WERI-Rb-1 (cell line): ENCODE measurements at regions not wholly inside any gene's neighbourhood (a gene's known extent, or its start where the extent isn't known, plus 50 kb on each side); places are given as distances from the start of the nearest gene placed in this dataset.

Source experiments
- DNase-seq: peaks from one replicate; pipeline ENCODE4 v3.0.0-alpha.2; 2020
- H3K27ac ChIP-seq: fragments of 250-450 bp; sonication (Bioruptor Pico); 2 replicates; pipeline ENCODE4 v1.5.1; 2020; ENCODE audit warnings: mild to moderate bottlenecking, moderate library complexity
- H3K27me3 ChIP-seq: fragments of 250-450 bp; sonication (Bioruptor Pico); 2 replicates; pipeline ENCODE4 v1.5.1; 2021; ENCODE audit warnings: mild to moderate bottlenecking, low read depth, moderate library complexity; ENCODE audit not compliant: insufficient read depth, severe bottlenecking
- H3K36me3 ChIP-seq: fragments of 250-450 bp; sonication (Bioruptor Pico); 2 replicates; pipeline ENCODE4 v1.5.1; 2020; ENCODE audit warnings: mild to moderate bottlenecking, moderate library complexity
- H3K4me3 ChIP-seq: 2 replicates; pipeline ENCODE4 v1.5.1; 2011; ENCODE audit warnings: low read depth, mild to moderate bottlenecking, control low read depth, low read length
- H3K9me3 ChIP-seq: fragments of 250-450 bp; sonication (Bioruptor Pico); 2 replicates; pipeline ENCODE4 v1.5.1; 2021; ENCODE audit warnings: mild to moderate bottlenecking, moderate library complexity; ENCODE audit not compliant: severe bottlenecking
- TF ChIP-seq, protein P1 (sequence below): IDR thresholded peaks from 2 replicates; pipeline ENCODE4 v1.5.1; 2011; ENCODE audit warnings: low read depth, mild to moderate bottlenecking, control low read depth, inconsistent platforms, low read length

DNA sequence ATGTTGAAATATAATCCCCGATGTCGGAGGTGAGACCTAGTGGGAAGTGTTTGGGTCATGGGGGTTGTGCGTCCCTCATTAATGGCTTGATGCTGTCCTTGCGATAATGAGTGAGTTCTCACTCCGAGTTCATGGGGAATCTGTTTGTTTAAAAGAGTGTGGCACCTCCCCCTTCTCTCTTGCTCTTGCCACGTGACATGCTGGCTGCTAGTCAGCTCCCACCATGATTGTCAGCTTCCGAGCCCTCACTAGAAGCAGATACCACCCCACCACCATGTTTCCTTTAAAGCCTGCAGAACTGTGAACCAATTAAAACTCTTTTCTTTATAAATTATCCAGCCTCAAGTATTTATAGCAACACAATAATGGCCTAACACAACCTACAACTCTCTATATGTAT is 166.3 kb upstream of the MBNL1 start:
- Histone ChIP-seq H3K27me3 (peaks cover 15% of the 10 kb centered on the region), H3K36me3 (no peaks in the 10 kb centered on the region), H3K4me3 (no peak overlapping the region), H3K9me3 (no peaks in the 10 kb centered on the region), H3K27ac (no peak overlapping the region)
- no peak for DNase-seq
- TF ChIP-seq, protein P1, sequence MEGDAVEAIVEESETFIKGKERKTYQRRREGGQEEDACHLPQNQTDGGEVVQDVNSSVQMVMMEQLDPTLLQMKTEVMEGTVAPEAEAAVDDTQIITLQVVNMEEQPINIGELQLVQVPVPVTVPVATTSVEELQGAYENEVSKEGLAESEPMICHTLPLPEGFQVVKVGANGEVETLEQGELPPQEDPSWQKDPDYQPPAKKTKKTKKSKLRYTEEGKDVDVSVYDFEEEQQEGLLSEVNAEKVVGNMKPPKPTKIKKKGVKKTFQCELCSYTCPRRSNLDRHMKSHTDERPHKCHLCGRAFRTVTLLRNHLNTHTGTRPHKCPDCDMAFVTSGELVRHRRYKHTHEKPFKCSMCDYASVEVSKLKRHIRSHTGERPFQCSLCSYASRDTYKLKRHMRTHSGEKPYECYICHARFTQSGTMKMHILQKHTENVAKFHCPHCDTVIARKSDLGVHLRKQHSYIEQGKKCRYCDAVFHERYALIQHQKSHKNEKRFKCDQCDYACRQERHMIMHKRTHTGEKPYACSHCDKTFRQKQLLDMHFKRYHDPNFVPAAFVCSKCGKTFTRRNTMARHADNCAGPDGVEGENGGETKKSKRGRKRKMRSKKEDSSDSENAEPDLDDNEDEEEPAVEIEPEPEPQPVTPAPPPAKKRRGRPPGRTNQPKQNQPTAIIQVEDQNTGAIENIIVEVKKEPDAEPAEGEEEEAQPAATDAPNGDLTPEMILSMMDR, result no peak

DNA sequence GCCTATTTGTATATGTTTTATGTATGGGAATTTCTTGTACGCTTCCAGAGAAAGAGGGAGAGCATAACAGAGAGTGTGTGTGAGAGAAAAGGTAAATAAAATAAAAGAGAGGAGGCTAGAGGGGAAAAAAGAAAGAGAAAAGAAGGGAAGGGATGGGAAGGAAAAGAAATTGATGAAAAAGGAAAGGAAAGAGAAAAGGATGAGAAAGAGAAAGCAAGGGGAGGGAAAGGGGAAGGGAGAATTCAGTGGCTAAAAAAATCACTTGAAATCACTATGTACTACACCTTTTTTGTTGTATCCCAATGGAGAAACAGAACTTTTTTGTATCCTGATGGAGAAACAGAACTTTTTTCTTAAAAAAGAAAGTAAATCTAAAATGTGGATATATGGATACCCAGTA is 165.5 kb upstream of the MBNL1 start:
- peaks cover 15% of the 10 kb centered on the region for H3K27me3 ChIP-seq
- TF ChIP-seq, protein P1, result no peak
- H3K36me3 ChIP-seq, result no peaks in the 10 kb centered on the region
- no peak overlapping the region for H3K4me3 ChIP-seq
- no peaks in the 10 kb centered on the region for H3K9me3 ChIP-seq
- no peak overlapping the region for H3K27ac ChIP-seq
- no peak for DNase-seq

DNA sequence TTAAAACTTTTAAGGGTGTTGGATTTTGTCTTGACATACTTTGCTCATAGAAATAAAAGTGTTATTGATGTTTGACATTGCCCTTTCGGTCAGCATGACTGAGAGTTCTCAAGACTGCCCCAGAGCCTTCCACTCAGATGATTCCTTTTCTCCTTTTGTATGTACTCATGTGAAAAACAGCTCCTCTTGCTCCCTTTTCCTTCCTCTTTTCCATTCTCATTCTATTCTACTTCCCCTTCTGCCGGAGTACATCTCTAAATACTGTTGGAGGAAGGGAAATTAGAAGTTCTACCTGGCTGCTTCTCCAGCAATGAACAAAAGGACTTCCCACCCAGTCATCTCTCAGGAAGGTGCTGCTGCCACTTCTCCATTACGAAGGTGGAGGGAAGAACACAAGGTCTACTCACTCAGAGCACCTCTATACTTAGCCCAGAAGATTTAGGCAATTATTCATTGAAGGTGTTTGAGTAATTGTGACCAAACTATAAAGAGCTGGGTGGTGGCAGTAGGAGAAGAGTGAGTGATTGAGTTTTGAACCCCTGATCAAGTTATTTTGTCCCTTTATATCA is 163.8 kb upstream of the MBNL1 start:
- Histone ChIP-seq H3K27me3 (peaks cover 15% of the 10 kb centered on the region), H3K4me3 (no peak overlapping the region), H3K9me3 (no peaks in the 10 kb centered on the region), H3K36me3 (no peaks in the 10 kb centered on the region), H3K27ac (no peak overlapping the region)
- DNase-seq, result no peak
- TF ChIP-seq, protein P1, result no peak

DNA sequence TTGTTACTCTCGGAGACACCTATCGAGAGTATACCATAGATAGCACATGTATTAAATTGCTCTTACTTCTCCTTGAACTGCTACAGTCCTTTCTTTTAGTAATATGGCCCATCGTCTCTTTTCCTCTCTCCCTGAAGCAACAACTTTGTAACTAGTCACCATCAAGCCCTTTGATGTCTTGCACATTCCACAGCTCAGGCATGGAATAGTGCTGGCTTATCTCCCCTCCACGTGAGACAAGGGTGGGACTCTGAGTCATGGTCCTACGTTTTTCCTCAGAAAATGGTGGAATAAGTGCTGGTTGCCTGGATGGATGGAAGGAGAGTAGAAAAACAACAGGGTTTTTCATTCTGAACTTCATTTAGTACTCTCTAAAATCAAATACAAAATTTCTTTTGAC is 163.3 kb upstream of the MBNL1 start:
- Histone ChIP-seq H3K9me3 (no peaks in the 10 kb centered on the region), H3K36me3 (no peaks in the 10 kb centered on the region), H3K27ac (no peak overlapping the region), H3K27me3 (peaks cover 12% of the 10 kb centered on the region), H3K4me3 (no peak overlapping the region)
- DNase-seq, result no peak
- TF ChIP-seq, protein P1, result no peak

DNA sequence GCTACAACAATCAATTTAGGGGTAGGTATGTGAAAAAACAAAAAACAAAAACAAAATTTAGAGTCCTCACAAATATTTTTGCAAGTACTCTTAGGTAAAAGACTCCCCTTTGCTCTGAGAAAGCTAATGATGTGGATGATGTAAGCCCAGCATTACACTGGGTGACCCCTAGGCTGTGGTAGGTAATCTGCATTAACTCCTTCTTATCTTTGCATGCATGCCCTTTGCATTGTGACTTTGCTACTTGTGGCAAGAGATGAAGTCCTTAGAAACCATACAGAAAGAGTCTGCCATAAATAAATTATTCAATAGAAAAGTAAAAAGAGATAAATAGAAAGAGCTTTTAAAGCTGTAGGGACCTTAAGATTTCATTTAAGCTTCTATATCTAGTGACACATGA is 159.7 kb upstream of the MBNL1 start:
- Histone ChIP-seq H3K36me3 (no peaks in the 10 kb centered on the region), H3K27me3 (peaks cover 4% of the 10 kb centered on the region), H3K9me3 (no peaks in the 10 kb centered on the region), H3K4me3 (no peak overlapping the region), H3K27ac (no peak overlapping the region)
- TF ChIP-seq, protein P1, result no peak
- no peak for DNase-seq

DNA sequence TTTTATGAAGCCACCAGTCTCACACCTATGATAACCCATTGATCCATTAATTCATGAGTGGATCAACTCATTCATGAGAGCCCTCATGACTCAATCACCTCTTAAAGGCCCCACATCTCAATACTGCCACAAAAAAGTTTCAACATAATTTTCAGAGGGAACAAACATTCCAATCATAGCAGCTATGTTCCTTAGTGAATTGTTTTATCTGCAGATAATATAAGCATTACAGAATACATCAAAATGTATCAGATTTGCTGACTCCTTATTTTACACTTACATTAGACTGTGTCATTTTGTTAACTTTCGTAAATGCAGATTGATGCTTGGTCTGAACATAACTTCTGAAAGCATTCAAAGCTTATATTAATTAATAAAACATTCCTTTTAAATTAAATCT is 155.3 kb upstream of the MBNL1 start:
- no peaks in the 10 kb centered on the region for H3K9me3 ChIP-seq
- no peak for DNase-seq
- H3K27me3 ChIP-seq, result no peaks in the 10 kb centered on the region
- H3K27ac ChIP-seq, result no peak overlapping the region
- TF ChIP-seq, protein P1, result no peak
- no peaks in the 10 kb centered on the region for H3K36me3 ChIP-seq
- no peak overlapping the region for H3K4me3 ChIP-seq
